H1 (cell line): ENCODE measurements at regions not wholly inside any gene's neighbourhood (a gene's known extent, or its start where the extent isn't known, plus 50 kb on each side); places are given as distances from the start of the nearest gene placed in this dataset.

ENCODE experiments used
- CTCF ChIA-PET: fragments of 300-600 bp; sonication (Branson Sonifier 250); formaldehyde crosslinking; loops from one replicate; lab custom pipeline; 2021; ENCODE audit not compliant: partially characterized antibody; lab: Charles Lee
- POLR2A ChIA-PET: fragments of 300-600 bp; sonication (Branson Sonifier 250); formaldehyde crosslinking; loops from one replicate; lab custom pipeline; 2021; ENCODE audit warnings: inconsistent platforms; ENCODE audit not compliant: partially characterized antibody; lab: Charles Lee
- DNase-seq, 2 experiments: peaks; one replicate each; pipeline versions ENCODE4 v3.0.0 to v3.0.0-alpha.2; 2010 to 2022; ENCODE audit warnings: low spot score in 2 of 2, low read depth in 1 of 2, mixed read lengths in 1 of 2
- FAIRE-seq: peaks from 2 replicates; lab custom pipeline; 2011; peaks lifted over from hg19 to GRCh38; lab: Jason Lieb, UNC
- H2AFZ ChIP-seq: 2 replicates; pipeline ENCODE4 v1.8.1; 2012; ENCODE audit warnings: low read length, inconsistent platforms
- H2AK5ac ChIP-seq: 2 replicates; pipeline ENCODE4 v1.6.1; 2013; ENCODE audit warnings: low read depth, low read length
- H2BK120ac ChIP-seq: replicated peaks from 2 replicates; pipeline ENCODE3; 2013; ENCODE audit warnings: low read depth, low read length, inconsistent platforms
- H2BK12ac ChIP-seq: 2 replicates; pipeline ENCODE4 v1.6.1; 2013; ENCODE audit warnings: low read depth, low read length
- H2BK15ac ChIP-seq: 2 replicates; pipeline ENCODE4 v1.6.1; 2013; ENCODE audit warnings: low read length
- H2BK20ac ChIP-seq: 2 replicates; pipeline ENCODE4 v1.6.1; 2013; ENCODE audit warnings: low read length
- H2BK5ac ChIP-seq: 2 replicates; pipeline ENCODE4 v1.6.1; 2013; ENCODE audit warnings: low read depth, low read length
- H3K14ac ChIP-seq: 2 replicates; pipeline ENCODE4 v1.6.1; 2013; ENCODE audit warnings: inconsistent platforms; ENCODE audit not compliant: insufficient read length
- H3K18ac ChIP-seq: 2 replicates; pipeline ENCODE4 v1.6.1; 2013; ENCODE audit warnings: low read length; ENCODE audit errors: extremely low read depth
- H3K23ac ChIP-seq: 2 replicates; pipeline ENCODE4 v1.6.1; 2013; ENCODE audit warnings: inconsistent platforms; ENCODE audit not compliant: insufficient read length
- H3K23me2 ChIP-seq: 2 replicates; pipeline ENCODE4 v1.6.1; 2013; ENCODE audit warnings: low read depth, low read length
- H3K27ac ChIP-seq: 2 replicates; pipeline ENCODE4 v1.6.1; 2011; ENCODE audit warnings: low read depth, low read length, inconsistent platforms
- H3K27me3 ChIP-seq, 4 experiments: replicated peaks in 1 of 4; 1 replicate in 1 of 4; 2 replicates in 3 of 4; pipeline versions ENCODE4 v1.6.1 to v1.8.1; 2011 to 2013; ENCODE audit warnings: low read length in 3 of 4, mild to moderate bottlenecking in 3 of 4, inconsistent platforms in 2 of 4, mixed read lengths in 2 of 4, moderate library complexity in 1 of 4; ENCODE audit not compliant: control insufficient read depth in 3 of 4, insufficient read depth in 3 of 4; ENCODE audit errors: extremely low read depth in 1 of 4
- H3K36me3 ChIP-seq, 4 experiments: 2 replicates each; pipeline versions ENCODE4 v1.6.1 to v1.8.1; 2011 to 2013; ENCODE audit warnings: mild to moderate bottlenecking in 4 of 4, low read length in 3 of 4, moderate library complexity in 2 of 4, control low read depth in 1 of 4, inconsistent platforms in 1 of 4; ENCODE audit not compliant: insufficient read depth in 4 of 4, control insufficient read depth in 2 of 4
- H3K4ac ChIP-seq: replicated peaks from 2 replicates; pipeline ENCODE3; 2013; ENCODE audit warnings: low read length, low read depth, mixed read lengths, inconsistent platforms; ENCODE audit not compliant: insufficient read length
- H3K4me1 ChIP-seq, 4 experiments: replicated peaks in 1 of 4; 1 replicate in 1 of 4; 2 replicates in 3 of 4; pipeline versions ENCODE4 v1.6.1 to v1.8.1; 2011 to 2013; ENCODE audit warnings: low read length in 3 of 4, inconsistent platforms in 2 of 4, mixed read lengths in 1 of 4; ENCODE audit not compliant: insufficient read depth in 4 of 4, control insufficient read depth in 3 of 4
- H3K4me2 ChIP-seq, 2 experiments: 2 replicates each; pipeline versions ENCODE4 v1.6.1 to v1.8.1; 2011 to 2013; ENCODE audit warnings: low read depth in 2 of 2, low read length in 2 of 2, control low read depth in 1 of 2, inconsistent platforms in 1 of 2, mild to moderate bottlenecking in 1 of 2; ENCODE audit not compliant: insufficient read depth in 1 of 2
- H3K4me3 ChIP-seq, 4 experiments: fragments of 200-600, 300-600 bp in 1 of 4; sonication (generic), shearing (Covaris generic), sonication (Bioruptor Twin) in 1 of 4; 2 replicates each; pipeline versions ENCODE4 v1.5.1 to v1.8.1; 2011 to 2016; ENCODE audit warnings: low read length in 4 of 4, low read depth in 3 of 4, control low read depth in 2 of 4, inconsistent platforms in 2 of 4, mild to moderate bottlenecking in 2 of 4, mixed read lengths in 1 of 4, moderate library complexity in 1 of 4; ENCODE audit not compliant: insufficient read depth in 2 of 4; ENCODE audit errors: extremely low read depth in 1 of 4
- H3K56ac ChIP-seq: replicated peaks from 2 replicates; pipeline ENCODE3; 2013; ENCODE audit warnings: low read depth, mild to moderate bottlenecking, mixed read lengths, low read length, inconsistent platforms; ENCODE audit not compliant: insufficient read length
- H3K79me1 ChIP-seq: 2 replicates; pipeline ENCODE4 v1.6.1; 2013; ENCODE audit warnings: low read depth, low read length, control low read depth
- H3K79me2 ChIP-seq, 2 experiments: 2 replicates each; pipeline versions ENCODE4 v1.6.1 to v1.8.1; 2012 to 2013; ENCODE audit warnings: low read length in 2 of 2, mild to moderate bottlenecking in 2 of 2, inconsistent platforms in 1 of 2; ENCODE audit not compliant: insufficient read depth in 2 of 2, control insufficient read depth in 1 of 2
- H3K9ac ChIP-seq, 4 experiments: replicated peaks in 1 of 4; 1 replicate in 1 of 4; 2 replicates in 3 of 4; pipeline versions ENCODE4 v1.6.1 to v1.8.1; 2011 to 2013; ENCODE audit warnings: low read depth in 3 of 4, low read length in 3 of 4, control low read depth in 2 of 4, mild to moderate bottlenecking in 2 of 4, moderate library complexity in 2 of 4, inconsistent platforms in 1 of 4; ENCODE audit errors: extremely low read depth in 1 of 4
- H3K9me3 ChIP-seq, 2 experiments: 2 replicates each; pipeline versions ENCODE4 v1.6.1 to v1.8.1; 2012 to 2013; ENCODE audit warnings: mild to moderate bottlenecking in 2 of 2, moderate library complexity in 2 of 2, control low read depth in 1 of 2, inconsistent platforms in 1 of 2, low read depth in 1 of 2, low read length in 1 of 2, mixed read lengths in 1 of 2; ENCODE audit not compliant: insufficient read depth in 2 of 2
- H4K20me1 ChIP-seq, 2 experiments: replicated peaks in 1 of 2; 2 replicates each; pipeline versions ENCODE3 to v1.8.1; 2011 to 2013; ENCODE audit warnings: inconsistent platforms in 2 of 2, low read length in 2 of 2, mild to moderate bottlenecking in 1 of 2; ENCODE audit not compliant: insufficient read depth in 2 of 2, control insufficient read depth in 1 of 2
- H4K5ac ChIP-seq: 2 replicates; pipeline ENCODE4 v1.6.1; 2013; ENCODE audit warnings: low read length, low read depth, mixed read lengths, inconsistent platforms; ENCODE audit not compliant: insufficient read length
- H4K8ac ChIP-seq: 2 replicates; pipeline ENCODE4 v1.8.0; 2013; ENCODE audit warnings: mild to moderate bottlenecking, moderate library complexity, low read length, inconsistent platforms; ENCODE audit not compliant: insufficient read depth; ENCODE audit errors: extremely low read depth
- H4K91ac ChIP-seq: replicated peaks from 2 replicates; pipeline ENCODE3; 2013; ENCODE audit warnings: low read length, mixed read lengths, inconsistent platforms; ENCODE audit not compliant: insufficient read length
- HDAC2 ChIP-seq, 2 experiments: fragments of 300-600 bp in 1 of 2; sonication (generic) in 1 of 2; IDR thresholded peaks; 2 replicates each; pipeline ENCODE4 v1.6.1; 2011 to 2012; ENCODE audit warnings: low read depth in 2 of 2, low read length in 2 of 2, mild to moderate bottlenecking in 2 of 2, moderate library complexity in 2 of 2, borderline replicate concordance in 1 of 2, inconsistent platforms in 1 of 2
- KDM1A ChIP-seq: fragments of 200-600, 300-600 bp; sonication (generic); IDR thresholded peaks from 2 replicates; pipeline ENCODE4 v1.7.1; 2016; ENCODE audit warnings: mild to moderate bottlenecking, low read length, borderline replicate concordance
- WGBS, 2 experiments: shearing (Covaris generic) in 1 of 2; methylation state at CpG; one replicate each; pipeline versions ENCODE4 v1.1.6 to v1.1.7; 2013 to 2015; ENCODE audit warnings: low lambda C conversion rate in 2 of 2, mixed read lengths in 2 of 2, inconsistent platforms in 1 of 2, low coverage in 1 of 2, missing lambda C conversion rate in 1 of 2; ENCODE audit not compliant: insufficient replicate concordance in 2 of 2, insufficient coverage in 1 of 2, insufficient read length in 1 of 2; ENCODE audit errors: extremely low coverage in 1 of 2, missing lambda C conversion rate in 1 of 2; 5-methylcytosine and 5-hydroxymethylcytosine counted together

GRCh38 chr2:8576525-8577167, 105.2 kb upstream of the ID2 start:
- 86% methylated on average over 11 of the region's 12 CpGs; no CpG with 5 or more reads in 1 of the 2 experiments for WGBS, 2 experiments
- H3K9ac ChIP-seq = no peak overlapping the region; a peak in 1 of 7 replicates
- peaks cover 0 to 1% (median 0%) of the 10 kb centered on the region in 4 experiments; a peak in 1 of 7 replicates for H3K27me3 ChIP-seq
- peaks cover 2% of the 10 kb centered on the region; the same call in 1 of the 2 replicates for H3K23me2 ChIP-seq
- TF ChIP-seq KDM1A = peak; percentile 83; the same call in 1 of the 2 replicates
- TF ChIP-seq HDAC2 (IDR thresholded peaks at IDR 0.05; ENCODE audit: borderline replicate concordance in 1 of 2, low read depth in 2 of 2, low read length in 2 of 2) = no peak
- TF ChIP-seq, all 59 proteins: peak for 1
- Histone ChIP-seq H3K18ac (no peak overlapping the region), H2AFZ (no peak overlapping the region), H2BK15ac (no peak overlapping the region), H3K56ac (no peak overlapping the region), H2BK120ac (no peak overlapping the region), H3K36me3 (no peaks in the 10 kb centered on the region), H3K79me1 (no peaks in the 10 kb centered on the region), H3K4me1 (peaks cover 0 to 23% (median 9%) of the 10 kb centered on the region in 4 experiments; a peak in 6 of 7 replicates), H3K4me2 (no peak overlapping the region), H3K4ac (no peak overlapping the region), H3K23ac (no peak overlapping the region), H3K79me2 (no peaks in the 10 kb centered on the region), H3K27ac (no peak overlapping the region), H4K5ac (no peak overlapping the region), H3K9me3 (no peaks in the 10 kb centered on the region), H4K8ac (no peak overlapping the region; the same call in 1 of the 2 replicates), H2BK12ac (0 out of 2 replicates have a peak overlapping the region, but pooled peaks have one; percentile 98), H4K20me1 (peaks cover 0 to 2% of the 10 kb centered on the region in 2 experiments), H2BK5ac (no peak overlapping the region), H3K4me3 (no peak overlapping the region), H4K91ac (peak overlapping the region; percentile 55), H3K14ac (no peak overlapping the region), H2AK5ac (no peak overlapping the region), H2BK20ac (no peak overlapping the region)
- FAIRE-seq (no peak), DNase-seq (no peak)
- CTCF ChIA-PET = interaction anchor here (0.6 to 1.0 kb wide), 3 partner anchors 9 to 48 kb away, joined by 3 to 4 read pairs (median 4); no protein-coding TSS in a partner anchor
- POLR2A ChIA-PET = no interaction called here
